HG03520 (cell line): ENCODE measurements at regions not wholly inside any gene's neighbourhood (a gene's known extent, or its start where the extent isn't known, plus 50 kb on each side); places are given as distances from the start of the nearest gene placed in this dataset.
"Not testable (repeated sequence)": the region's sequence is repeated elsewhere in the genome, so short reads cannot be mapped to it uniquely, and the experiment has no call there.

Experiments
- ATAC-seq: cut with Tn5 transposase; IDR thresholded peaks from one replicate; pipeline ENCODE4 v1.9.1; 2021; ENCODE audit warnings: mild to moderate bottlenecking, moderate library complexity; ENCODE audit not compliant: unreplicated experiment

DNA sequence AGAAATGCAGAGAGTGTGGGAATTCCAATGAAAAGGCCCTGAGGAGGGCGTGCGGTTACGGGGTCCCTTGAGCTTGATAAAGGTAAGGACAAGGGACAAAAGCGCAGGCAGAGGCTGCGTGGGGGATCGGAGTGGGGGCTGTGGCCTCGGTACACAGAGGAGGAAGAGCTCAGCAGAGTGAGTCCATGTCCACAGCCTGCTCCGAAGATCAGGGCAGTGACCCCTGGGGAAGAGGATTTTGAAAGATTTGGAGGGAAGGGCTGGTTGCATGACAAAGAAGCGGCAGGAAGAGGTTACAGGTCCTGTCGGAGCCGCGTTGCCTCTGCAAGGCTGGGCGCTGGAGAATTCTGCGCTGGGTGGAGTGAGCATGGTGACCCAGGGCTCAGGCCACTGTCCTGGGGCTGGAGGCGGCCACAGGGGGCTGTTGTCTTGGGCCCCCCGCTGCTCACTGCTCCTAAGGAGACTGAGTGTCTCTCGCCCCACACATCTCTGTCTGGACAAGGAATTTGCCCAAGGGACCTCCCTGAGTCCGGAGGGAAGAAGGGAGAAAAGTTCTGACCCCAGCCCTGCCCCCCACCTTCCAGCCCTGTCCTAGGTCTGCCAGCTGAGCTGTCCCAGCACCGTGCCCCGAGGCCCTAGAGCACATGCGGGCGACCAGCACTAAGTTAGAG lies 69.8 kb upstream of the INSIG1 start:
- no peak for ATAC-seq

DNA sequence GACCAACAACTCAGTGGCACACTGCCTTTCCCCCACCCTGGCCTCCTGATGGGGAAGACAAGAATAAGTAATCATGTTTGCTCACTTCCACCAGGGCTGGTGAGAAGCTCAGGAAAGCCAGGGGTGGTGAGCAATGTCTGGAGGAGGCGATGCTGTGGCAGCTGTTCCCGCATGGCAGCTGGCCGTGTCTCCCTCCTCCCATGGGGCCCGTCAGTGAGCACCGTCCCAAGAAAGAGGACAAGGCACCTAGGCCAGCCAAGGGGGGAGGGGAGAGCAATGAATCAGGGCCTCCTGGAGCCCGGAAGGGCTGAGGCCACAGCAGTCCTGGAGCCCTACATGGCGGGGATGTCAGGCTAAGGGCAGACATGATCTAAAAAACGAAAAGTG lies 69.2 kb upstream of the INSIG1 start:
- ATAC-seq: no peak

DNA sequence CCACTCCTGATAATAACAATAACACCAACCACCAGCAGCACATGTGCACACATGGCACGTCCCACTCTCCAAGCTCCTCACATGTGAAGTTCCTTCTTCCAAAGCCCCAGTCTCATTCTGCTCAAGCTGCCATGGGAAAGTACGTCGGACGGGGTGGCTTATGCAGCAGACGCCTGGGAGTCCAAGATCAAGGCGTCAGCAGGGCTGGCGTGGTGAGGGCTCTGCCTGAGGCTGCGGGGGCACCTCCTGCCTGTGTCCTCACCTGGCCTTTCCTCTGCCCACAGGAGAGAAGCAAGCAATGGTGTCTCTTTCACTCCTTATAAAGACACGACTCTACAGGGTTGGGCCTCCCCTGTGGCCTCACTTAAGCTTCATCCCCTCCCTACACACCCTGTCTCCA lies 68.8 kb upstream of the INSIG1 start:
- no peak for ATAC-seq

DNA sequence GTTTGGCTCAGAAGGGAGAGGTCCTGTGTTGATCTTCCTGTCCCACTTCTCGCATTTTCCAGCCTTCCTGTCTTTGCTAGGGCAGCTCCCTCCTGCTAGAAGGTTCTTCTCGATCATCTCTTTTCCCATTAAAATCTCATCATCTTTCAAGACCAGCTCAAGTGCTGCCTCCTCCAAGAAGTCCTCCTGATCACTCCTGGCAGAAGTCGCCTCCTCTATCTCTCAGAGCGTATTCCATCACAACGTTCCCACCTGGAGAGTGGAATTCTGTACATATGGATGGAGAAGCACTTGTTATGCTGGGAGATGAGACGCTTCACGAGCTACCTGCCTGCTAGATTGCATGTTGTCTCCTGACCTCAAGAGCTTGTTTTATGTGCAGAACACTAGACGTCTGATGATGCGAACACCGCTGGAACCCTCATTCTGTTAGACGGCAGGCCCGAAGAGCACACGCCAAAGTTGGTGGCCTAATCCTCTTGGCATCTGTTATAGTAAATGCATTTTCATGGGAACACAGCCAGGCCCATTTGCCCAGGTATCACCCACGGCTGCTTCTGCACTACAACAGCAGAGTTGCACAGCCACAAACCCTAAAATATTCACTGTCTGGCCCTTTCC lies 68.0 kb upstream of the INSIG1 start:
- no peak for ATAC-seq

DNA sequence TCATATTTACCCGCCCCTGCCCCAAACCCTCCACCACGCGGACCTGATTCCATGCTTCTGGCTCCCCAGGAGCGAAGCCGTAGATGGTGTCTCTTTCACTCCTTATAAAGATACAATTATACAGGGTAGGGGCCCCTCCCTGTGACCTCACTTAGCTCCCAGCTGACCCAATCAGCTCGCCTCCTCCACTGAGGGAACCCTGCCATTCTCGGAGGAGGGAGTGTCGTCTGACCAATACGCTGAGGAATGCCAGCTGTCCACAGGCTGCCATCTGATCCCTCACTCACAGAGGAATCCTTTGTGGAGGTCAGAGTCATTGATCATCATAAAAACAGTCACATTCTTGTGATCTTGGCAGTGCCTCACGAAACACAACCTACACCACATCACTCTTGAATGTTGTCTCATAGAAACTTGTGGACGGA lies 67.5 kb upstream of the INSIG1 start:
- ATAC-seq: no peak

DNA sequence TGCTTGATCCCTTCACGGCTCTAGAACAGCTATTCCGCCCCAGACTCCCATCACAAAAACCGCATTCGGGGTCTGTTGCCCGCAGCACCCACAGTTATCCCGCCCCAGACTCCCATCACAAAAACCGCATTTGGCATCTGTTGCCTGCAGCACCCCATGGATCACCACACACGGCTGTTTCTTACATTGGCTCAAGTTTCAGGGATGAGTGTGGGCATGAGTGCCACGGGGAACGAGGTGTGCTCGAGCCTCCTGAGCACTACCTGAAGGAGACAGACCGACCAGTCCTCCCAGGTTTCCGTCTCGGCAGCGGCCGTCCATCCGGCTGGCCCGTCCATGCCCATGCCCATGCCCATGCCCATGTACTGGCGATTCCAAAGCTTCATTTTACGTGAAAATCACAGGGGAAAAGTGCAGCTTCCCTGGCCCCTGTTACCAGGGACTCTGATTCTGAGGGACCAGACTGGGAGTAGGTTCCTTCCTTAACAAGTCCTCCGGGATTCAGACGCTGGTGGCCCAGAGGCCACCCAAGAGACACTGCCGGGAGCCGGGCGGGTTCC lies 66.4 kb upstream of the INSIG1 start:
- ATAC-seq: no peak

DNA sequence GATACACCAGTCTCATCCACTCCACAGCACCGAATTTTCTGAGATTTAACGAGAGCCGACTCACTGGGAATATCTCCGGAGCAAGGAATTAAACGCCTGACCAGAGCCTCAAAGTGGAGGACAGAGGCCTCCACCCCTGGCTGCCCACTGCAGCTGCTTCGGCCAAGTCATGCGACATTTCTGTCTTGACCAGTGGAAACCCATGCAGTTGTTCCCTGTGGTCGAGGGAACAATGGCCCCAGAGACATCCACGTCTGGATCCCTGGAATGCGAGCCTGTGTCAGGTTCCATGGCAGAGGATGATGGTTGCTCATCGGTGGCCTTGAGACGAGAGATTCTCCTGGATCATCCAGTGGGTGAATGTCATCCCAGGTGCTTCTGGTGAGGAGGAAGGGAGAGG lies 65.7 kb upstream of the INSIG1 start:
- ATAC-seq: no peak

DNA sequence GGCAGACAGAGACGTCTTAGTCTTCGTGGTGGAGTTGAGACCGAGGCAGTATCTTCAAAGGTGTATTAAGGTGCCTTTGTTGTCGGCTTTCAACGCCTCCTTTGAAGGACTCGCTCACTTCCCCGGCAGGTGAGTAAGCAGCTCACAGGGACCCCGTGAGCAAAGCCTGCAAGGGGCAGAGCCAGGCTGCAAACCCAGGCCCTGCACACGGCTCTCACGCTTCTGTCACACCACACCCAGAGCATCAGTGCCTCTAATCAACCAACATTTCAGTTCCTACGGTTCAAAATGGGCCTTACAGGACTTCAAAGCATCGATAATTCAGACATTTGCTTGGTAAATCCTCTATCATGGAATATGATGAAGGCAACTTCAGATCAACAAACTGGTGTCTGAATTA lies 64.8 kb upstream of the INSIG1 start:
- no peak for ATAC-seq

DNA sequence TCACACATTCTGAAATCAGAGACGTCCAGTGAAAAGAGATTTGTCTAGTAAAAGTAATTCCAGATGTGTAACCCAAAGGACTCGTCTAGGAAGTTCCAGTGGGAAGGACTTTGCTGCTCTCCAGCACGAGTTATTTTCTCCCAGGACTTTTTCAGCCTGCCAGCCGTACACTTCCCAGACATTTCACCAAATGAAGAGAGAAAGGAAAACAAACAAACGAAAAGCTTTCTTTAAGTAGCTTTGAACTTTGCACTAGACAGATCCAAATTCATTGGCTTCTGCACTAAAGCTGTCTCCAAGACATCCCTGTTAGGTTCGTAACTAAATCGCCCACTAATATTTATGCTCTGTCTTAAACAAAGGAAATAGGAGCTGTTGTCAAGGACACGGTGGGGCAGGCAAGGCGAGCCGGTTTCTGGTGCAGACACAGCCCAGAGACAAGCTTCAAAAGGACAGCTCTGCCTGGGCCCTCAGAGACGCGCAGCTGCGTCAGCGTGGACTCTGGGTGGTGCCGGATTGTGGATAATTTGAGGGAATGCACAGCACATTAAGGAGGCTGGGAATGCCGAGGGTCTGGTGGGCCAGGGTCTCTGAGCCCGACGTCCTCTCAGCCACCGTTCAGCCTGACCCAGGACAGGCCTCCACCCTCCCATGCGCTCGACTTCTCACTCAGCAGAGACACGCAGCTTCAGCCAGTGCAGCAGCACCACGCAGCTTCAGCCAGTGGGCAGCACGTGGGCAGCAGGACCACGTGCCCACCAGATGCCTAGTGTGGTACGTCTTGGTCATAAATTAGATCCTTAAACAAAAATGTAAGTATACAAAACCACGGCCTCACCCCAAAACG lies 64.1 kb upstream of the INSIG1 start:
- no peak for ATAC-seq

DNA sequence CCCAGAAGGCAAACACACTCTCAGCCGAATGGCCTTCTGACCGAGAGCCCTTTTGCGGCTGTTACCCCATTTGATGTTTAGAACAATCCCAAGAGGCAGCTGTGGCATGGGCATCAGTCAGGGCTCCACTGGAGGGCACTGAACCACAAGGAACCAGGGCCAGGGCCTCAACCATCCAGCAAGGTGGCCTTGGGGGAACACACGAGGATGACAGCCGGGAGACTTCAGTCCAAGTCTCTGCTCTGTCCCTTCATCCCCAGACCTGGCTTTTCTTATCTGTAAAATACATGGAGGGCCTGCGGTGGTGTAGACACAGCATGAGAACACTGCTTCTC lies 63.6 kb upstream of the INSIG1 start:
- no peak for ATAC-seq

DNA sequence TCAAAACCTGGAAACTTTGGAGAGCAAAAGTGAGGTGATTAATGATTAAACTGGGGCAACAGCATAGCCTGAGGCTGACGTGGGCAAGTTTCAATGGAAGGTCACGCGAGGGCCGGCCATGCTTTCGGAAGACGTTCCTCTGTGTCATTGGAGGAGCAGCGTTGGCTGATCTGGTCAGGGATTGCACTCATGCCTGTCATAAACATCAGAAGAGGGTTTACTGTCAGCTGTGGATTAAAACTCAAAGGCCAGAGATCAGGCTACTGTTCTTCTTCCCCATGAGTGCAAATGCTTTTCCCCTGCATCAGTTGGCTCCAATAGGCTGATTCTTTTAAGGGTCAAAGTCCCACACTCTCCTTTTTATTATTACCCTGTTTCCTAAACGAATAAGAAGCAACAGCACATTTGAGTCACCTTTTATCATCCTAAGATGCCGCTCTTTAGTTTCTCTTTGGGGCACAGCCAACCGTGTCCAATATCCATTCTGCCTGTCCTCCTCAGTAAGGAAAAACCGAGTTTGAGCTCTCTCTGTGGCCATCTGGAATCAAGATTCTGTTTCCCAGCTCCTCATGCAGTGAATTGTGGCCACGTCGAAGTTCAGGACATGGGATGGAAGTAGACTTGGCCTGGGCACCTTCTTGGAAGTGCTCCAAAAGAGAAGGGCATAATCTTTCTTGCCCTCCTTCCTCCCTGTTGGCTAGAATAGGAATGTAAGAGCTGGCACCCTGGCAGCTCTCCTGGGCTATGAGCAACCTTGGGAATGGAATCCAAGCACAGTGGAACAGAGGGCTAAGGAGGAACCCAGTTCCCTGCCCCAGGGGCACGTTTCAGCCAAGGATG lies 62.5 kb upstream of the INSIG1 start:
- no peak for ATAC-seq

DNA sequence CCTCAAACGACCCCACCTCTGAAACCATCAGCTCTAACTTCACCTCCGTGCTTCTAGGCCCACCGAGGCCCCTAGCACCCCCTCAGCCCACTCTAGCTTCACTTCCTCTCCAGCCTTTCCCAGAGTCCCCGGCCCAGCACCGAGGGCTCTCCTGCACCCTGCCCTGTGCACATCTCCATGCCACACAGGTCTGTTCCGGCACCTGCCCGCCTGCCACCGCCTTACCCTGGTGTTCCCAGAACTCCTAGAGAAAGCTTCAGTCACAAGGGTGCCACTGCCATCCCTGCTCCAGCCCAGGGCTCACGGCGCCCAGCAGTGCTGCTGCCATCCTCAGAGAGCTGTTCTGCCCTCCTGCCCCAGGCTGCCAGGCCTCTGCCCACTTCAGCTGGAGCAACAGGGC lies 61.3 kb upstream of the INSIG1 start:
- no peak for ATAC-seq

DNA sequence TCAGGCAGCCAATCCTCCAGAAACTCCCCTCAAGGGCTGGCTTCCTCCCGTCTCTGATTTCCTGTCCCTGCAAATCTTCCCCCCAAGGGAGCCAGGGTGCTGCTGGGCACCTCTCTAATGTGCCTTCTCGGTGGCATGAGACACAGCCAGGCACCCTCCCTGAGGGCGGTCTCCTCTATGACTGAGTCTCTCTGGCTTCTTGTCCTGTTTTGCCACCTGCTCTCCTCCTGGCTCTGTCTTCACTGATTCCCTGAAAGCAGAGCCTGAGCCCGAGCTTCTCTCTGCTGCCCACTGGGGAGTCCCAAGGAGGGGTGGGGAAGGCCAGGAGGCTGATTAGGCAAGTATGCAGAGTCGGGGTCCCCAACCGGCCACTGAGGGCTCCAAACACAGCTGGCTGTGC lies 60.4 kb upstream of the INSIG1 start:
- ATAC-seq: no peak

DNA sequence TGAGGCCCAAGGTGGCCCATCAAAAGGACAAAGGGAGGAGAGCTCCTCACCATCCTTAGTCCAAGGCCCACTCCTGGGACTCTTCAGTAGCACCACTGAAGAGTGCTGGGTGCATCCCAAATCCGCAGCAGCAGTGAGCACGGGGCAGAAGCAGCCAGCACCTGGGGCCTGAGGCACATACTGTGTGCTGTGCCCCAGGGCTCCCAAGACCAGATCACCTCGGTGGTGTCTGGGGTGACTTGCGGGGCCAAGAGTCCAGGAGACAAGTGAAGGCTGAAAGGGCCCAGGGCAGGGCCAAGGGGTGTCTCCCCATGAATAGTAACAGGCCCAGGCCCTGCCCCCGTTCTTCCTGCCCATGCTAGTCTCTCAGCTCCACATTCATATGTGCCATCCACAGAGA lies 59.9 kb upstream of the INSIG1 start:
- ATAC-seq: no peak

DNA sequence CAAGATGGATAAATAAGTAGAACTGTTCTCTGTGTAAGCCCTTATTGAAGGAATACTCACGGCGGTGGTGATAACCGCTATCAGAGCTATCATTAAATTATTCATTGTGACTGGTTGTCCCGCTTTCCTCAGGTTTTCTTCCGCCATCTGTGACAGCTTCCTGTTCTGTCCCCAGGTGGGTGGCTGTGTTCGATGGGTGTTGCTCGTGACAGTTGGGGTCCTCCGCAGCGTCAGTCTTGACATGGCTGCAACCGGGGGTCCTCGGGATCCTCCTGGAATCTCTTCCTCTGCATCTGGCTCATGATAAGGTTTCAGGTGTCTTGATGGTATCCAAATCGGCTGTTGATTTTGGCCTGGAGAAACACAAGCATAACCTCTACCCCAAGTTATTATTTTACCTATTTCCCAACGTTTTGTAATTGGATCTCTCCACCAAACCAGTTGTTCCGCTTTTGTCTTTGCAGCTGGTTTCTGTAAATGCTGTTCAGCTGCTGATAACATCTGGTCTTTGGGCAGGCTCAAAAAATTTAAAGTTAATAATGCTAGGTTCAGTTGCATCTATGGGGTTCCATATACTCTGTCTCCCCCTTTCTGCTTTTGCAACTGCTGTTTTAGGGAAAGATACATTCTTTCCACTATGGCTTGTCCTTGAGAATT lies 58.1 kb upstream of the INSIG1 start:
- ATAC-seq: not testable (repeated sequence)

DNA sequence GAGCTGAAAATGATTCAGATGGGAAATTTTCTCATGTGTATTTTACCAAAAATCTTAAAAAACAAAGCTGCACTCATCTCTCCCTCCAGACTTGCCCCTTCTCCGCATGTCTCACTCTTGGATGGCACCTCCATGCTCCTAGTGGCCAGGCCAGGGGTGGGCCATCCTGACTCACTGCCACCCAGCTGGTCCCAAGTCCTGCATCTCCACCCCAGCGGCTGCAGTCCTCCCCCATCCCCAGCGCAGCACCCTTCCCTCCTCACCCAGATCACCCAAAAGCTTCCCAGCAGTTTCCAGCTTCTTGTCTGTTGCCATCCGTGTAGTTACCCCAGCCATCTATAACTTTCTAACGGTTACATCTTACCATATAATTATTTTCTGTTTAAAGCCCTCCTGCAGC lies 53.0 kb upstream of the INSIG1 start:
- no peak for ATAC-seq

DNA sequence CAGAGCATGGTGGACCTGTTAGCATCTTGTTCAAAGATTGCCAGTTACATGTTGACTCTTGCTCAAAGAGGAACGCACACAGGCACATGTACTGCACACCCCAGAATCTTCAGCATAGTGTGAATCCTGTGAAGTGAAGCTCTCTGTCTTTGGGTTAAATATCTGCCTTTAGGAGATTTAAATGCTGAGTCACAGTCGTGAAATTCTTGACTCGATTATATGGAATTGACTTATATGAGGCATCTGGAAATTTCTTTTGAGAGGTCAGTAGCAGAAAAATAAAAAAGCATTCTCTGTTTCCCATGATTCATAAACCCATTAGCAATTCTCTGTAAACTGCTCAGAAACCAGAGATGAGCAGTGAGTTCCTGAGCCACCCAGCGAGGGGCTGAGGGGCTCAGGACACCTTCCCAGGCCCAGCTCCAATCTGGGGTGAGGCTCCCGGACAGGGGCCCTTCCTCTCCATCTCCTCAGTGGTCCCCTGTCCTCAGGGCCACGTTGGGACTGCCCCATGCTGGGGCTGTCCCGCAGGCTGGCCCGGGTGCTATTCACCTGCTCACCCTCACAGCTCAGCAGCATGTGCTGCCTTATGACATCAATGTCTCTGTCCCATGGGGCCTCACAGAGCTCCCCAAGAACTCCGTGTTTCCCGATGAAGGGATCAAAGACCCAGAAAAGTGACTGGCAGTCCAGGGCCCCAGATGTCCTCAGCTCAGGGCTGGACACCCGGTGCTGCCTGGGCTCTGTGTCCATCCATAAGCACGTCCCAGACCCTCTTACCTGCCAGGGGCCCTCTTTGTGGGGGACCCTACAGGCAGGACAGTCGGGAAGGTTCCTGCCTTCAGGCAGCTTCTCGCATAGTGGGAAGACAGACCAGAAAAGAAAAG lies 50.0 kb upstream of the INSIG1 start:
- ATAC-seq: no peak
